GM23248 (cell line): ENCODE measurements at regions not wholly inside any gene's neighbourhood (a gene's known extent, or its start where the extent isn't known, plus 50 kb on each side); places are given as distances from the start of the nearest gene placed in this dataset.

Source experiments
- DNase-seq: peaks from one replicate; pipeline ENCODE4 v3.0.0-alpha.2; 2015
- H2AFZ ChIP-seq: fragments of 200-600 bp; sonication (generic); 2 replicates; pipeline ENCODE4 v1.6.1; 2016; ENCODE audit warnings: antibody characterized with exemption
- H3F3A ChIP-seq: fragments of 200-600 bp; sonication (generic); 2 replicates; pipeline ENCODE4 v1.6.1; 2016; ENCODE audit warnings: mild to moderate bottlenecking, antibody characterized with exemption, mixed run types; ENCODE audit not compliant: insufficient read depth
- H3K27ac ChIP-seq: fragments of 200-600 bp; sonication (generic); 2 replicates; pipeline ENCODE4 v1.5.1; 2016; ENCODE audit warnings: mild to moderate bottlenecking
- H3K27me3 ChIP-seq: fragments of 200-600 bp; sonication (generic); replicated peaks from 2 replicates; pipeline ENCODE4 v1.6.1; 2016; ENCODE audit warnings: mild to moderate bottlenecking; ENCODE audit not compliant: insufficient read depth
- H3K36me3 ChIP-seq: fragments of 200-600 bp; sonication (generic); 2 replicates; pipeline ENCODE4 v1.6.1; 2016; ENCODE audit warnings: low read depth, mild to moderate bottlenecking
- H3K4me1 ChIP-seq: fragments of 200-600 bp; sonication (generic); 2 replicates; pipeline ENCODE4 v1.6.1; 2016; ENCODE audit warnings: mild to moderate bottlenecking; ENCODE audit not compliant: insufficient read depth
- H3K4me2 ChIP-seq: fragments of 200-600 bp; sonication (generic); one replicate; pipeline ENCODE4 v1.6.1; 2016; ENCODE audit warnings: mild to moderate bottlenecking; ENCODE audit not compliant: unreplicated experiment
- H3K4me3 ChIP-seq: fragments of 200-600 bp; sonication (generic); 2 replicates; pipeline ENCODE4 v1.5.1; 2016; ENCODE audit warnings: mild to moderate bottlenecking
- H3K79me2 ChIP-seq: fragments of 200-600 bp; sonication (generic); 2 replicates; pipeline ENCODE4 v1.6.1; 2016; ENCODE audit warnings: mild to moderate bottlenecking; ENCODE audit not compliant: insufficient read depth
- H3K9ac ChIP-seq: fragments of 200-600 bp; sonication (generic); 2 replicates; pipeline ENCODE4 v1.6.1; 2016; ENCODE audit warnings: mild to moderate bottlenecking
- H3K9me2 ChIP-seq: fragments of 200-600 bp; sonication (generic); 2 replicates; pipeline ENCODE4 v1.6.1; 2016; ENCODE audit warnings: mixed run types, mild to moderate bottlenecking, moderate library complexity; ENCODE audit not compliant: insufficient read depth
- H3K9me3 ChIP-seq: fragments of 200-600 bp; sonication (generic); one replicate; pipeline ENCODE4 v1.6.1; 2017; ENCODE audit warnings: low read depth
- H4K20me1 ChIP-seq: fragments of 200-600 bp; sonication (generic); 2 replicates; pipeline ENCODE4 v1.6.0; 2016; ENCODE audit not compliant: insufficient read depth
- EZH2 ChIP-seq: fragments of 200-600 bp; sonication (generic); IDR thresholded peaks from 2 replicates; pipeline ENCODE4 v1.6.1; 2018; ENCODE audit warnings: antibody characterized with exemption, mild to moderate bottlenecking; ENCODE audit not compliant: insufficient read depth, poor library complexity, severe bottlenecking
- EZH2phosphoT487 ChIP-seq: fragments of 200-600 bp; sonication (generic); IDR thresholded peaks from 2 replicates; pipeline ENCODE4 v1.6.1; 2018; ENCODE audit warnings: antibody characterized with exemption, moderate library complexity, mild to moderate bottlenecking, low read depth; ENCODE audit not compliant: insufficient read depth
- WGBS, 2 experiments: methylation state at CpG; one replicate each; pipeline ENCODE4 v1.1.6; 2015 to 2017; ENCODE audit warnings: low lambda C conversion rate in 2 of 2, low coverage in 1 of 2; ENCODE audit errors: missing lambda C conversion rate in 2 of 2; 5-methylcytosine and 5-hydroxymethylcytosine counted together
- in situ Hi-C: fragments of 300-500 bp; cut with MboI; formaldehyde crosslinking; loops from 2 replicates; pipeline ENCODE4 v1.15.0; 2020

- Histone ChIP-seq H3K4me2 (no peak overlapping the region), H3K27me3 (no peaks in the 10 kb centered on the region), H3K4me1 (no peaks in the 10 kb centered on the region), H3K9me3 (no peaks in the 10 kb centered on the region), H3K9ac (no peak overlapping the region), H3K36me3 (no peaks in the 10 kb centered on the region), H3F3A (no peaks in the 10 kb centered on the region), H3K9me2 (no peaks in the 10 kb centered on the region), H3K4me3 (no peak overlapping the region), H2AFZ (no peak overlapping the region), H3K27ac (no peak overlapping the region), H4K20me1 (no peaks in the 10 kb centered on the region), H3K79me2 (no peaks in the 10 kb centered on the region)
- WGBS, 2 experiments = 29% methylated on average over 2 of the region's 2 CpGs
- no peak for TF ChIP-seq EZH2phosphoT487
- no peak for TF ChIP-seq EZH2
- no peak for DNase-seq
- in situ Hi-C loops = no loop called here
Measured at GRCh38 chr4:160019936-160020335, 917.1 kb downstream of the RAPGEF2 start.

GRCh38 chr4:160020804-160021203 is 917.9 kb downstream of the RAPGEF2 start:
- H3K9me2 ChIP-seq = no peaks in the 10 kb centered on the region
- no peaks in the 10 kb centered on the region for H3K9me3 ChIP-seq
- H3K4me1 ChIP-seq = no peaks in the 10 kb centered on the region
- in situ Hi-C loops = no loop called here
- H3K4me3 ChIP-seq = no peak overlapping the region
- 40 to 44% methylated on average over 3 of the region's 3 CpGs for WGBS, 2 experiments
- H4K20me1 ChIP-seq = no peaks in the 10 kb centered on the region
- no peak overlapping the region for H3K4me2 ChIP-seq
- no peaks in the 10 kb centered on the region for H3K79me2 ChIP-seq
- no peak overlapping the region for H3K9ac ChIP-seq
- no peaks in the 10 kb centered on the region for H3F3A ChIP-seq
- no peaks in the 10 kb centered on the region for H3K27me3 ChIP-seq
- TF ChIP-seq EZH2 (no peak), EZH2phosphoT487 (no peak)
- no peaks in the 10 kb centered on the region for H3K36me3 ChIP-seq
- no peak overlapping the region for H2AFZ ChIP-seq
- no peak for DNase-seq
- H3K27ac ChIP-seq = no peak overlapping the region

GRCh38 chr4:160021870-160022269 is 919.0 kb downstream of the RAPGEF2 start:
- Histone ChIP-seq H3K36me3 (no peaks in the 10 kb centered on the region), H3K9ac (no peak overlapping the region), H3K4me1 (no peaks in the 10 kb centered on the region), H3K27ac (no peak overlapping the region), H3F3A (no peaks in the 10 kb centered on the region), H3K79me2 (no peaks in the 10 kb centered on the region), H3K27me3 (no peaks in the 10 kb centered on the region), H3K9me2 (no peaks in the 10 kb centered on the region), H2AFZ (no peak overlapping the region), H4K20me1 (no peaks in the 10 kb centered on the region), H3K4me2 (no peak overlapping the region), H3K4me3 (no peak overlapping the region), H3K9me3 (no peaks in the 10 kb centered on the region)
- no peak for DNase-seq
- in situ Hi-C loops = no loop called here
- TF ChIP-seq EZH2phosphoT487 (no peak), EZH2 (no peak)
- WGBS, 2 experiments = 25 to 33% methylated on average over 1 of the region's 1 CpG

- H3K9me3 ChIP-seq = no peaks in the 10 kb centered on the region
- H4K20me1 ChIP-seq = no peaks in the 10 kb centered on the region
- no peaks in the 10 kb centered on the region for H3K4me1 ChIP-seq
- no peak overlapping the region for H3K4me3 ChIP-seq
- H3K9ac ChIP-seq = no peak overlapping the region
- no peaks in the 10 kb centered on the region for H3K36me3 ChIP-seq
- no peak overlapping the region for H3K27ac ChIP-seq
- no peaks in the 10 kb centered on the region for H3K9me2 ChIP-seq
- in situ Hi-C loops = no loop called here
- H3F3A ChIP-seq = no peaks in the 10 kb centered on the region
- H3K79me2 ChIP-seq = no peaks in the 10 kb centered on the region
- H3K4me2 ChIP-seq = no peak overlapping the region
- no peak overlapping the region for H2AFZ ChIP-seq
- H3K27me3 ChIP-seq = no peaks in the 10 kb centered on the region
- WGBS, 2 experiments = 2 to 3% methylated on average over 2 of the region's 2 CpGs
- DNase-seq = no peak
- TF ChIP-seq EZH2 (no peak), EZH2phosphoT487 (no peak)
Measured at GRCh38 chr4:160026721-160027120, 923.8 kb downstream of the RAPGEF2 start.

- Histone ChIP-seq H3K9me3 (no peaks in the 10 kb centered on the region), H3K9ac (no peak overlapping the region), H3K79me2 (no peaks in the 10 kb centered on the region), H3K27me3 (no peaks in the 10 kb centered on the region), H3K4me3 (no peak overlapping the region), H3K9me2 (no peaks in the 10 kb centered on the region), H3K4me1 (no peaks in the 10 kb centered on the region), H3K4me2 (no peak overlapping the region), H4K20me1 (no peaks in the 10 kb centered on the region), H2AFZ (no peak overlapping the region), H3F3A (no peaks in the 10 kb centered on the region), H3K36me3 (no peaks in the 10 kb centered on the region), H3K27ac (no peak overlapping the region)
- in situ Hi-C loops = no loop called here
- no peak for DNase-seq
- TF ChIP-seq EZH2 (no peak), EZH2phosphoT487 (no peak)
Measured at GRCh38 chr4:160034501-160034900, 931.6 kb downstream of the RAPGEF2 start.
